A549 (cell line): ENCODE measurements at regions not wholly inside any gene's neighbourhood (a gene's known extent, or its start where the extent isn't known, plus 50 kb on each side); places are given as distances from the start of the nearest gene placed in this dataset.

ENCODE experiments used
- ATAC-seq, 2 experiments: fragments of 200-7000 bp in 1 of 2; fragments of >200 bp in 1 of 2; cut with Nextera tagmentation in 1 of 2; cut with Tn5 transposase in 1 of 2; 3 replicates each; pipeline versions ENCODE4 v1.8.0 to v1.9.1; 2018 to 2020; ENCODE audit warnings: mild to moderate bottlenecking in 1 of 2, moderate library complexity in 1 of 2
- CTCF ChIA-PET: fragments of 300-600 bp; sonication (Branson Sonifier 250); formaldehyde crosslinking; extraction: SDS; loops from one replicate; lab custom pipeline; 2021; ENCODE audit warnings: antibody characterized with exemption, inconsistent platforms; lab: Yijun Ruan, JAX
- POLR2A ChIA-PET: fragments of 350-600 bp; formaldehyde crosslinking; extraction: SDS; loops from one replicate; lab custom pipeline; 2021; ENCODE audit warnings: antibody characterized with exemption, inconsistent platforms; lab: Yijun Ruan, JAX
- DNase-seq, 2 experiments: peaks; one replicate each; pipeline versions ENCODE4 v3.0.0 to v3.0.0-alpha.2; 2011 to 2016; ENCODE audit warnings: low read depth in 1 of 2, low spot score in 1 of 2
- FAIRE-seq: peaks from 2 replicates; lab custom pipeline; 2011; peaks lifted over from hg19 to GRCh38; lab: Jason Lieb, UNC
- H3K27ac ChIP-seq, 2 experiments: fragments of >200 bp; sonication (Bioruptor Twin); formaldehyde crosslinking; 3 replicates each; pipeline ENCODE4 v1.5.1; 2016 to 2017
- H3K4me1 ChIP-seq: fragments of >200 bp; sonication (Bioruptor Twin); formaldehyde crosslinking; 3 replicates; pipeline ENCODE4 v1.6.1; 2016
- H3K4me2 ChIP-seq: fragments of >200 bp; sonication (Bioruptor Twin); formaldehyde crosslinking; 3 replicates; pipeline ENCODE4 v1.6.1; 2016
- H3K4me3 ChIP-seq: fragments of >200 bp; sonication (Bioruptor Twin); formaldehyde crosslinking; 3 replicates; pipeline ENCODE4 v1.5.1; 2016
- H3K9me3 ChIP-seq: fragments of >200 bp; sonication (Bioruptor Twin); formaldehyde crosslinking; 3 replicates; pipeline ENCODE4 v1.6.1; 2016
- CBX2 ChIP-seq: fragments of 200-600 bp; sonication (generic); IDR thresholded peaks from 2 replicates; pipeline ENCODE4 v1.6.1; 2016; ENCODE audit warnings: low read depth, mild to moderate bottlenecking, borderline replicate concordance
- CBX8 ChIP-seq: fragments of 200-600 bp; sonication (generic); IDR thresholded peaks from 2 replicates; pipeline ENCODE4 v1.6.1; 2016
- CEBPB ChIP-seq, 2 experiments: fragments of >200 bp in 1 of 2; sonication (Bioruptor Twin) in 1 of 2; formaldehyde crosslinking in 1 of 2; IDR thresholded peaks; 2 replicates each; pipeline ENCODE4 v1.6.1; 2012 to 2016
- CHD2 ChIP-seq: fragments of 150-350 bp; IDR thresholded peaks from 2 replicates; pipeline ENCODE4 v1.6.1; 2014; ENCODE audit warnings: low read length; ENCODE audit not compliant: partially characterized antibody
- EHMT2 ChIP-seq: fragments of 200-600 bp; sonication (generic); IDR thresholded peaks from 2 replicates; pipeline ENCODE4 v1.6.1; 2016; ENCODE audit warnings: antibody characterized with exemption, low read depth, mild to moderate bottlenecking, moderate library complexity
- ELK1 ChIP-seq: fragments of 150-350 bp; IDR thresholded peaks from 2 replicates; pipeline ENCODE4 v1.6.1; 2014; ENCODE audit warnings: low read depth, mild to moderate bottlenecking, low read length
- EP300 ChIP-seq, 2 experiments: fragments of >200 bp; sonication (Bioruptor Twin); formaldehyde crosslinking; IDR thresholded peaks; 2 replicates in 1 of 2; 3 replicates in 1 of 2; pipeline ENCODE4 v1.6.1; 2016 to 2017
- FOSB ChIP-seq: fragments of 250-450 bp; sonication (Bioruptor Pico); IDR thresholded peaks from 2 replicates; pipeline ENCODE4 v1.5.0; 2020; ENCODE audit warnings: mild to moderate bottlenecking, moderate library complexity
- FOSL2 ChIP-seq, 2 experiments: fragments of 450-650 bp in 1 of 2; fragments of >200 bp in 1 of 2; sonication (Bioruptor Twin) in 1 of 2; formaldehyde crosslinking; IDR thresholded peaks; 2 replicates each; pipeline versions ENCODE4 v1.5.0 to v1.6.1; 2016 to 2020; ENCODE audit warnings: mild to moderate bottlenecking in 1 of 2, moderate library complexity in 1 of 2
- FOXS1 ChIP-seq: fragments of 250-450 bp; sonication (Bioruptor Pico); IDR thresholded peaks from 2 replicates; pipeline ENCODE4 v1.5.0; 2020; ENCODE audit warnings: mild to moderate bottlenecking, moderate library complexity
- HDAC2 ChIP-seq: fragments of 200-600 bp; sonication (generic); IDR thresholded peaks from 2 replicates; pipeline ENCODE4 v1.6.1; 2016
- HOXB5 ChIP-seq: fragments of 250-450 bp; sonication (Bioruptor Pico); IDR thresholded peaks from 2 replicates; pipeline ENCODE4 v1.5.0; 2020; ENCODE audit warnings: mild to moderate bottlenecking, moderate library complexity
- MAFK ChIP-seq: fragments of 450-650 bp; IDR thresholded peaks from 2 replicates; pipeline ENCODE4 v1.6.1; 2014; ENCODE audit not compliant: partially characterized antibody
- MAZ ChIP-seq: fragments of 150-350 bp; IDR thresholded peaks from 2 replicates; pipeline ENCODE4 v1.6.1; 2014; ENCODE audit warnings: antibody characterized with exemption, low read depth, low read length, borderline replicate concordance
- NFE2L2 ChIP-seq: fragments of 150-350 bp; conservative IDR thresholded peaks from 2 replicates; pipeline ENCODE4 v1.6.1; 2014; ENCODE audit warnings: low read length
- NPAS2 ChIP-seq: fragments of 250-450 bp; sonication (Bioruptor Pico); IDR thresholded peaks from 2 replicates; pipeline ENCODE4 v1.8.0; 2022; ENCODE audit warnings: mild to moderate bottlenecking, moderate library complexity, borderline replicate concordance
- POLR2A ChIP-seq: IDR thresholded peaks from 2 replicates; pipeline ENCODE4 v1.6.1; 2012; ENCODE audit warnings: mild to moderate bottlenecking, low read length
- RCOR1 ChIP-seq: fragments of 150-350 bp; IDR thresholded peaks from 2 replicates; pipeline ENCODE4 v1.6.1; 2014; ENCODE audit warnings: antibody characterized with exemption, low read length, low read depth
- RFX5 ChIP-seq: fragments of 450-650 bp; IDR thresholded peaks from 2 replicates; pipeline ENCODE4 v1.7.1; 2014; ENCODE audit warnings: antibody characterized with exemption, mild to moderate bottlenecking, moderate library complexity
- RNF2 ChIP-seq: fragments of 200-600 bp; sonication (generic); IDR thresholded peaks from 2 replicates; pipeline ENCODE4 v1.6.1; 2016; ENCODE audit warnings: low read depth, mild to moderate bottlenecking, antibody characterized with exemption, moderate library complexity, borderline replicate concordance
- SMC3 ChIP-seq: fragments of >200 bp; sonication (Bioruptor Twin); formaldehyde crosslinking; IDR thresholded peaks from 3 replicates; pipeline ENCODE4 v1.6.1; 2018; ENCODE audit warnings: inconsistent platforms
- USF2 ChIP-seq: fragments of 450-650 bp; IDR thresholded peaks from 2 replicates; pipeline ENCODE4 v1.6.1; 2014; ENCODE audit warnings: antibody characterized with exemption
- ZNF302 ChIP-seq: fragments of 250-450 bp; sonication (Bioruptor Pico); IDR thresholded peaks from 2 replicates; pipeline ENCODE4 v1.9.0; 2021; ENCODE audit warnings: inconsistent platforms, mild to moderate bottlenecking, moderate library complexity
- ZSCAN20 ChIP-seq: fragments of 250-450 bp; sonication (Bioruptor Pico); IDR thresholded peaks from 2 replicates; pipeline ENCODE4 v1.8.0; 2022; ENCODE audit warnings: mild to moderate bottlenecking, moderate library complexity
- WGBS: methylation state at CpG from one replicate; pipeline ENCODE4 v1.1.6; 2017; ENCODE audit errors: missing lambda C conversion rate; 5-methylcytosine and 5-hydroxymethylcytosine counted together
- TF ChIP-seq, protein P1 (sequence below): fragments of >200 bp; sonication (Bioruptor Twin); formaldehyde crosslinking; IDR thresholded peaks from 2 replicates; pipeline ENCODE4 v1.6.1; 2016

DNA sequence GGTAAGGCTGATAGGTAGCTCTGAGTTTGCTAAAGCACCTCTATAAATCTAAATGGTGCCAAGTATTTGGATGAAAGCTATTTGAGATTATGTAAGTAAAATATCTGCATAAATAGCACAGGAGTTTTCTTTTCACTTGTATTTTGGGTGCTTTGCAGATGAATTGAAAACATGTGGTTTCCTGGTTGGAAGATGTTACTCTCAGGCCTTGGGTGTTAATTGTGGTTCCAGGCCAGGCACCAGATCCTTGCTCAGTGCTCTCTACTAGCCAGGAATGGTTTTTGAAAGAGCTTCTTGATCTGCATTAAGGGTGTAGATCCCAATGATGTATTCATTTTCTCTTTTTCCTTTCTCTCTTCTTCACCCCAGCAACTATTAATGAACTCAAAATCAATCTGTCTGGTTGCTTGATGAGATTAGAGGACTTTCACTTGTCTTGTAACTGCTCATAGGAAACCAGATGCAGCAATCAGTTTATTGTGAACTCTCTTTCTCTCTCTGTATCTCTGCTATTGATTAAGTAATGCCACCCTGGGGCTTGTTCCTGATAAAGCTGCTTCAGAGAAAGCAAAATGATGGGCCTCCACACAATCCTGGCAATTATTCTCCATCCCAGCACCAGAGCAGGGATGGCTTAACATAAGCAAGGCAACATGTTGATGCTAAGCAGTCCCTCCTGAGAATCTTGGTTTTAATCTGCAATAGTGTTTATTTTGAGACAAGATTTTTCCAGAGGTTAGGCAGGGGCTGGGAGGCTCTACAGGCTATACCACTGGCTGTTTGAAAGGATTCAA, 147.0 kb upstream of the NTM start:
- POLR2A ChIA-PET: no interaction called here
- FAIRE-seq: no peak

GRCh38 chr11:131228378-131228777, 142.0 kb upstream of the NTM start:
- TF ChIP-seq SMC3 (no peak), CBX8 (no peak), NFE2L2 (no peak), CEBPB (IDR thresholded peaks at IDR 0.05) (no peak), MAZ (no peak), RCOR1 (no peak), FOXS1 (CRISPR knock-in tag) (no peak), CBX2 (no peak), USF2 (no peak), FOSL2 (IDR thresholded peaks at IDR 0.05) (no peak), FOSL2 (CRISPR knock-in tag; IDR thresholded peaks at IDR 0.05) (no peak), NPAS2 (no peak), ELK1 (no peak)
- TF ChIP-seq, protein P1, sequence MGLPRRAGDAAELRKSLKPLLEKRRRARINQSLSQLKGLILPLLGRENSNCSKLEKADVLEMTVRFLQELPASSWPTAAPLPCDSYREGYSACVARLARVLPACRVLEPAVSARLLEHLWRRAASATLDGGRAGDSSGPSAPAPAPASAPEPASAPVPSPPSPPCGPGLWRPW: no peak
- WGBS: 0% methylated on average over 2 of the region's 2 CpGs

More for the DNA sequence above, 147.0 kb upstream of the NTM start:
- Histone ChIP-seq H3K4me3 (no peak overlapping the region), H3K4me1 (no peaks in the 10 kb centered on the region), H3K27ac (no peak overlapping the region), H3K4me2 (no peak overlapping the region), H3K9me3 (no peaks in the 10 kb centered on the region)
- DNase-seq: no peak
- CTCF ChIA-PET: interaction anchor here (1.7 kb wide), 1 partner anchor 159 kb away, joined by 5 read pairs; no protein-coding TSS in a partner anchor
- no peak for ATAC-seq
- TF ChIP-seq HOXB5 (CRISPR knock-in tag): no peak
- no peak for TF ChIP-seq RNF2
- no peak for TF ChIP-seq EP300 (IDR thresholded peaks at IDR 0.05)
- no peak for TF ChIP-seq FOSL2 (IDR thresholded peaks at IDR 0.05)
- TF ChIP-seq FOSL2 (CRISPR knock-in tag; IDR thresholded peaks at IDR 0.05): no peak
- TF ChIP-seq ZNF302 (CRISPR knock-in tag): no peak
- TF ChIP-seq EHMT2: no peak
- TF ChIP-seq CBX2: no peak
- no peak for TF ChIP-seq FOSB (CRISPR knock-in tag)
- TF ChIP-seq CHD2: no peak
- TF ChIP-seq MAFK: no peak
- no peak for TF ChIP-seq HDAC2
- TF ChIP-seq RFX5: no peak
- TF ChIP-seq ZSCAN20 (CRISPR knock-in tag): no peak
- TF ChIP-seq POLR2A: no peak

More at GRCh38 chr11:131228378-131228777, 142.0 kb upstream of the NTM start:
- DNase-seq (no peak), FAIRE-seq (no peak), ATAC-seq (no peak)
- no peak overlapping the region for H3K4me3 ChIP-seq
- H3K4me2 ChIP-seq: no peak overlapping the region
- CTCF ChIA-PET: interaction anchor here (1.5 kb wide), 1 partner anchor 164 kb away, joined by 3 read pairs; no protein-coding TSS in a partner anchor
- H3K27ac ChIP-seq: no peak overlapping the region
- H3K4me1 ChIP-seq: no peaks in the 10 kb centered on the region
- no peaks in the 10 kb centered on the region for H3K9me3 ChIP-seq
- POLR2A ChIA-PET: no interaction called here
